HepG2 (cell line): ENCODE measurements at regions not wholly inside any gene's neighbourhood (a gene's known extent, or its start where the extent isn't known, plus 50 kb on each side); places are given as distances from the start of the nearest gene placed in this dataset.
A peak's percentile ranks its signal among the peaks of the same experiment; 100 is the strongest.

Experiments
- ATAC-seq: fragments of 200-7000 bp; cut with Tn5 transposase; 3 replicates; pipeline ENCODE4 v1.9.1; 2020; ENCODE audit warnings: mild to moderate bottlenecking, moderate library complexity
- BruUV-seq: library from RNA; stranded (reverse); fragments of 400-500 nt; replicated peaks from 2 replicates; lab custom pipeline; 2021; lab: Mats Ljungman, UMichigan
- CTCF ChIA-PET: fragments of 300-600 bp; formaldehyde crosslinking; extraction: SDS; loops from one replicate; lab custom pipeline; 2021; ENCODE audit warnings: low total read pairs, inconsistent platforms, low intra/inter-chr PET ratio; lab: Yijun Ruan, JAX
- POLR2A ChIA-PET: fragments of 350-600 bp; sonication (Branson Sonifier 250); formaldehyde crosslinking; loops from one replicate; lab custom pipeline; 2020; ENCODE audit warnings: antibody characterized with exemption, inconsistent platforms; lab: Yijun Ruan, JAX
- DNase-seq: peaks from one replicate; pipeline ENCODE4 v3.0.0-alpha.2; 2015; ENCODE audit warnings: low spot score
- FAIRE-seq: peaks from 3 replicates; lab custom pipeline; 2011; peaks lifted over from hg19 to GRCh38; lab: Jason Lieb, UNC
- H2AFZ ChIP-seq: one replicate; pipeline ENCODE4 v1.6.1; 2011; ENCODE audit warnings: low read length, inconsistent platforms
- H3K27ac ChIP-seq: fragments of 300-600 bp; 3 replicates; pipeline ENCODE4 v1.8.0; 2011; ENCODE audit warnings: mixed run types, mild to moderate bottlenecking, mixed read lengths, low read length, inconsistent platforms; ENCODE audit not compliant: insufficient read depth; ENCODE audit errors: extremely low read length
- H3K27me3 ChIP-seq, 2 experiments: fragments of 200-600 bp in 1 of 2; 2 replicates in 1 of 2; 3 replicates in 1 of 2; pipeline versions ENCODE4 v1.6.0 to v1.8.0; 2011; ENCODE audit warnings: low read length in 2 of 2, mild to moderate bottlenecking in 2 of 2, moderate library complexity in 2 of 2, inconsistent platforms in 1 of 2; ENCODE audit not compliant: insufficient read depth in 2 of 2, control insufficient read depth in 1 of 2
- H3K36me3 ChIP-seq, 2 experiments: fragments of 200-600 bp in 1 of 2; replicated peaks in 1 of 2; 2 replicates in 1 of 2; 3 replicates in 1 of 2; pipeline versions ENCODE4 v1.5.1 to v1.8.0; 2011; ENCODE audit warnings: low read length in 2 of 2, inconsistent platforms in 1 of 2; ENCODE audit not compliant: insufficient read depth in 2 of 2, control insufficient read depth in 1 of 2
- H3K4me1 ChIP-seq: 2 replicates; pipeline ENCODE4 v1.5.1; 2012; ENCODE audit warnings: low read length, inconsistent platforms; ENCODE audit not compliant: insufficient read depth
- H3K4me2 ChIP-seq: 2 replicates; pipeline ENCODE4 v1.6.0; 2011; ENCODE audit warnings: low read depth, low read length, inconsistent platforms
- H3K4me3 ChIP-seq, 3 experiments: fragments of 200-600 bp in 1 of 3; sonication (generic), shearing (Covaris generic) in 1 of 3; replicated peaks in 1 of 3; 2 replicates each; pipeline ENCODE4 v1.5.1; 2011 to 2016; ENCODE audit warnings: low read length in 3 of 3, inconsistent platforms in 2 of 3, low read depth in 2 of 3, mild to moderate bottlenecking in 2 of 3, control low read depth in 1 of 3, mixed read lengths in 1 of 3; ENCODE audit not compliant: insufficient read depth in 1 of 3
- H3K79me2 ChIP-seq: one replicate; pipeline ENCODE4 v1.6.1; 2011; ENCODE audit warnings: low read length, inconsistent platforms; ENCODE audit not compliant: insufficient read depth
- H3K9ac ChIP-seq: 2 replicates; pipeline ENCODE4 v1.6.0; 2011; ENCODE audit warnings: mild to moderate bottlenecking, low read depth, low read length, inconsistent platforms; ENCODE audit not compliant: insufficient read depth
- H3K9me3 ChIP-seq: 2 replicates; pipeline ENCODE4 v1.5.1; 2012; ENCODE audit warnings: mild to moderate bottlenecking, low read length
- H4K20me1 ChIP-seq: 2 replicates; pipeline ENCODE4 v1.6.0; 2011; ENCODE audit warnings: inconsistent platforms, mild to moderate bottlenecking, low read length, moderate library complexity; ENCODE audit not compliant: insufficient read depth
- NFYB ChIP-seq: sonication (generic); formaldehyde crosslinking; IDR thresholded peaks from 2 replicates; pipeline ENCODE4 v1.4.0; 2020; ENCODE audit warnings: missing genetic modification reagents
- SRF ChIP-seq: IDR thresholded peaks from 2 replicates; pipeline ENCODE4 v1.6.1; 2011; ENCODE audit warnings: mild to moderate bottlenecking, low read depth, low read length, moderate library complexity
- ZFAT ChIP-seq: sonication (generic); formaldehyde crosslinking; conservative IDR thresholded peaks from 2 replicates; pipeline ENCODE4 v1.8.1; 2023; ENCODE audit warnings: missing genetic modification reagents, inconsistent platforms
- ZNF781 ChIP-seq: sonication (generic); formaldehyde crosslinking; IDR thresholded peaks from 2 replicates; pipeline ENCODE4 v1.5.1; 2020; ENCODE audit warnings: borderline replicate concordance, mild to moderate bottlenecking, missing genetic modification reagents; ENCODE audit errors: not compliant biosample characterization
- WGBS: methylation state at CpG from one replicate; pipeline ENCODE4 v1.1.6; 2017; ENCODE audit warnings: low lambda C conversion rate; 5-methylcytosine and 5-hydroxymethylcytosine counted together
- in situ Hi-C: cut with HindIII; loops from 2 replicates; pipeline ENCODE4 v1.10.0; 2017; ENCODE audit warnings: low pct_unique_long_range_greater_than_20kb; ENCODE audit not compliant: extremely low pct_ligation_motif_present
- intact Hi-C: fragments of 100-400 bp; cut with micrococcal nuclease; formaldehyde crosslinking; loops from one replicate; pipeline ENCODE4 v1.10.0; 2022; ENCODE audit not compliant: unreplicated experiment
- TF ChIP-seq, protein P1 (sequence below): sonication (generic); formaldehyde crosslinking; IDR thresholded peaks from 2 replicates; pipeline ENCODE4 v1.4.0; 2020; ENCODE audit warnings: missing genetic modification reagents

- H3K9me3 ChIP-seq: no peaks in the 10 kb centered on the region
- peaks cover 9 to 70% of the 10 kb centered on the region in 2 experiments; a peak in 4 of 5 replicates for H3K27me3 ChIP-seq
- H3K79me2 ChIP-seq: no peaks in the 10 kb centered on the region
- H3K4me1 ChIP-seq: peaks cover 22% of the 10 kb centered on the region
- in situ Hi-C loops (no loop called here), intact Hi-C loops (no loop called here)
- FAIRE-seq (no peak), DNase-seq (no peak), ATAC-seq (no peak; the same call in 2 of the 3 replicates)
- POLR2A ChIA-PET: no interaction called here
- no peak overlapping the region for H3K27ac ChIP-seq
- H4K20me1 ChIP-seq: no peaks in the 10 kb centered on the region
- no peak overlapping the region for H3K9ac ChIP-seq
- TF ChIP-seq NFYB (CRISPR knock-in tag): no peak
- TF ChIP-seq SRF: no peak
- TF ChIP-seq, protein P1, sequence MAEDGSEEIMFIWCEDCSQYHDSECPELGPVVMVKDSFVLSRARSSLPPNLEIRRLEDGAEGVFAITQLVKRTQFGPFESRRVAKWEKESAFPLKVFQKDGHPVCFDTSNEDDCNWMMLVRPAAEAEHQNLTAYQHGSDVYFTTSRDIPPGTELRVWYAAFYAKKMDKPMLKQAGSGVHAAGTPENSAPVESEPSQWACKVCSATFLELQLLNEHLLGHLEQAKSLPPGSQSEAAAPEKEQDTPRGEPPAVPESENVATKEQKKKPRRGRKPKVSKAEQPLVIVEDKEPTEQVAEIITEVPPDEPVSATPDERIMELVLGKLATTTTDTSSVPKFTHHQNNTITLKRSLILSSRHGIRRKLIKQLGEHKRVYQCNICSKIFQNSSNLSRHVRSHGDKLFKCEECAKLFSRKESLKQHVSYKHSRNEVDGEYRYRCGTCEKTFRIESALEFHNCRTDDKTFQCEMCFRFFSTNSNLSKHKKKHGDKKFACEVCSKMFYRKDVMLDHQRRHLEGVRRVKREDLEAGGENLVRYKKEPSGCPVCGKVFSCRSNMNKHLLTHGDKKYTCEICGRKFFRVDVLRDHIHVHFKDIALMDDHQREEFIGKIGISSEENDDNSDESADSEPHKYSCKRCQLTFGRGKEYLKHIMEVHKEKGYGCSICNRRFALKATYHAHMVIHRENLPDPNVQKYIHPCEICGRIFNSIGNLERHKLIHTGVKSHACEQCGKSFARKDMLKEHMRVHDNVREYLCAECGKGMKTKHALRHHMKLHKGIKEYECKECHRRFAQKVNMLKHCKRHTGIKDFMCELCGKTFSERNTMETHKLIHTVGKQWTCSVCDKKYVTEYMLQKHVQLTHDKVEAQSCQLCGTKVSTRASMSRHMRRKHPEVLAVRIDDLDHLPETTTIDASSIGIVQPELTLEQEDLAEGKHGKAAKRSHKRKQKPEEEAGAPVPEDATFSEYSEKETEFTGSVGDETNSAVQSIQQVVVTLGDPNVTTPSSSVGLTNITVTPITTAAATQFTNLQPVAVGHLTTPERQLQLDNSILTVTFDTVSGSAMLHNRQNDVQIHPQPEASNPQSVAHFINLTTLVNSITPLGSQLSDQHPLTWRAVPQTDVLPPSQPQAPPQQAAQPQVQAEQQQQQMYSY (CRISPR knock-in tag): no peak
- no peak for TF ChIP-seq ZNF781 (CRISPR knock-in tag)
- TF ChIP-seq ZFAT (CRISPR knock-in tag): no peak
- BruUV-seq: no TSS peak
- no peak overlapping the region for H2AFZ ChIP-seq
- no peak overlapping the region for H3K4me3 ChIP-seq
- peak overlapping the region; percentile 43; the same call in 1 of the 2 replicates for H3K4me2 ChIP-seq
- WGBS: 12% methylated on average over 10 of the region's 10 CpGs
- H3K36me3 ChIP-seq: no peaks in the 10 kb centered on the region
- CTCF ChIA-PET: no interaction called here
These were observed 68.1 kb upstream of the TLE3 start for GRCh38 chr15:70165716-70166284.
